HEK293T (cell line): ENCODE measurements at regions not wholly inside any gene's neighbourhood (a gene's known extent, or its start where the extent isn't known, plus 50 kb on each side); places are given as distances from the start of the nearest gene placed in this dataset.

Experiments used
- ARNT ChIP-seq: fragments of 450-650 bp; IDR thresholded peaks from 2 replicates; pipeline ENCODE4 v1.6.1; 2017; ENCODE audit warnings: mild to moderate bottlenecking
- CTBP1 ChIP-seq: fragments of 450-650 bp; IDR thresholded peaks from 2 replicates; pipeline ENCODE4 v1.6.1; 2016; ENCODE audit warnings: borderline replicate concordance
- ELF4 ChIP-seq: fragments of 450-650 bp; IDR thresholded peaks from 2 replicates; pipeline ENCODE4 v1.6.1; 2017; ENCODE audit warnings: antibody characterized with exemption
- FOXA1 ChIP-seq: fragments of 450-650 bp; IDR thresholded peaks from 2 replicates; pipeline ENCODE4 v1.6.1; 2016; ENCODE audit warnings: mild to moderate bottlenecking
- FOXK2 ChIP-seq: fragments of 450-650 bp; IDR thresholded peaks from 2 replicates; pipeline ENCODE4 v1.6.1; 2016; ENCODE audit warnings: mild to moderate bottlenecking
- FOXM1 ChIP-seq: fragments of 450-650 bp; IDR thresholded peaks from 2 replicates; pipeline ENCODE4 v1.6.1; 2017; ENCODE audit warnings: mild to moderate bottlenecking, borderline replicate concordance
- HDGF ChIP-seq: fragments of 450-650 bp; IDR thresholded peaks from 2 replicates; pipeline ENCODE4 v1.6.1; 2017; ENCODE audit warnings: antibody characterized with exemption, borderline replicate concordance
- NFRKB ChIP-seq: fragments of 450-650 bp; IDR thresholded peaks from 2 replicates; pipeline ENCODE4 v1.6.1; 2016; ENCODE audit warnings: mild to moderate bottlenecking, moderate library complexity
- PKNOX1 ChIP-seq: fragments of 450-650 bp; IDR thresholded peaks from 2 replicates; pipeline ENCODE4 v1.6.1; 2016
- SP1 ChIP-seq: fragments of 450-650 bp; IDR thresholded peaks from 2 replicates; pipeline ENCODE4 v1.6.1; 2017
- SUZ12 ChIP-seq: fragments of 450-650 bp; IDR thresholded peaks from 2 replicates; pipeline ENCODE4 v1.6.1; 2016; ENCODE audit warnings: mild to moderate bottlenecking
- ZNF384 ChIP-seq: fragments of 450-650 bp; IDR thresholded peaks from 2 replicates; pipeline ENCODE4 v1.6.1; 2016

DNA sequence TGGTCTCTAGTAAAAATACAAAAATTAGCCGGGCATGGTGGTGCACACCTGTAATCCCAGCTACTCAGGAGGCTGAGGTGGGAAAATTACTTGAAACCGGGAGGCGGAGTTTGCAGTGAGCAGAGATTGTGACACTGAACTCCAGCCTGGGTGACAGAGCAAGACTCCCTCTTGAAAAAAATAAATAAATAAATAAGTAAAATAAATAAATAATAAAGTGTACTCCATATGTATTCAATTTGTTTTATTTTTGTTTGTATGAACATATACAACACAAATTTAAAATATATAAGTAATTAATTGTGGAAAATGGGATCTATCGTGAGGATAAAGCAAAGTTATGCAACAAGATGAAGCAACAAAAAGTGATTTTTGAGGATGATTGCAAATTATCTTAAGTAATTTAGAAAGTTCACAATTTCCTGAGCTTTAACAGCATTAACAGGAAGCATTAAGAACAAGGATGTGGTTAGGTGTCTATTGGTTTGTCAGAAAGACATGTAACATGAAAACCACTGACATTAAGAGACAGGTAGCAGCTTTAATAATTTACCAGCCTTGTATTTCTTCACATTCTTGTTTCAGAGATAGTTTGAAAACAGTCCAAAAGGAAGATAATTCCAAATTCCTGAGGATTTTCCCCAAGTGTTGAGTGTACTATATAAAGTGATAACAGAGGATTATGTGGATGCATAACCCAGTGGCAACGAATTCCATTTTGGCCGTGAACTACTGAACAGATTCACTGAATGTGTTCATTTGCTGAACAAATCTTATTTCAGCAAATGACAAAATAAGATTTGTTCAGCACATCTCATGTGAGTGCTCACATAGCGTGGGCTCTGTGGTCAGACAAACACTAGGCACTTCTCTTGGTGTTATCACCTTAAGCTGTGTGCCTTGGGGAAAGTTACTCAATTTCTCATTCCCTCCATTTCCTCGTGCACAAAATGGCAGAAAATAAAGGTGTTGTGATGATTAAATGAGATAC lies 68.6 kb upstream of the RESF1 start:
- TF ChIP-seq ELF4 (no peak), CTBP1 (no peak), NFRKB (no peak), PKNOX1 (no peak), FOXK2 (no peak), SP1 (no peak), ZNF384 (no peak), HDGF (no peak), FOXA1 (no peak), ARNT (no peak), FOXM1 (no peak), SUZ12 (no peak)
